Large intestine (tissue), 3 donors: ENCODE measurements at regions not wholly inside any gene's neighbourhood (a gene's known extent, or its start where the extent isn't known, plus 50 kb on each side); places are given as distances from the start of the nearest gene placed in this dataset.
A peak's percentile ranks its signal among the peaks of the same experiment; 100 is the strongest.

ENCODE experiments used
- DNase-seq, 2 donors: peaks; one replicate each; pipeline versions ENCODE4 v3.0.0 to v3.0.0-alpha.2; 2013
- H3K27ac ChIP-seq: one replicate; pipeline ENCODE4 v1.5.1; 2013; ENCODE audit warnings: low read length
- H3K27me3 ChIP-seq: 2 replicates; pipeline ENCODE4 v1.6.1; 2013; ENCODE audit warnings: low read length; ENCODE audit not compliant: control insufficient read depth, insufficient read depth
- H3K36me3 ChIP-seq: 2 replicates; pipeline ENCODE4 v1.6.1; 2013; ENCODE audit warnings: low read length; ENCODE audit not compliant: control insufficient read depth, insufficient read depth
- H3K4me1 ChIP-seq: one replicate; pipeline ENCODE4 v1.6.1; 2013; ENCODE audit warnings: low read length; ENCODE audit not compliant: control insufficient read depth, insufficient read depth
- H3K4me3 ChIP-seq: one replicate; pipeline ENCODE4 v1.5.1; 2013; ENCODE audit warnings: low read length
- H3K9me3 ChIP-seq: one replicate; pipeline ENCODE4 v1.6.1; 2013; ENCODE audit warnings: mild to moderate bottlenecking, low read depth, low read length, moderate library complexity; ENCODE audit not compliant: control insufficient read depth
- WGBS: methylation state at CpG from one replicate; pipeline ENCODE4 v1.1.5; 2013; ENCODE audit warnings: low lambda C conversion rate; ENCODE audit not compliant: insufficient coverage; 5-methylcytosine and 5-hydroxymethylcytosine counted together

GRCh38 chr11:127506647-127507046, 506.1 kb upstream of the KIRREL3 start:
- Histone ChIP-seq H3K27me3 (no peaks in the 10 kb centered on the region), H3K9me3 (no peaks in the 10 kb centered on the region), H3K4me3 (no peak overlapping the region), H3K4me1 (peaks cover 8% of the 10 kb centered on the region), H3K27ac (no peak overlapping the region), H3K36me3 (no peaks in the 10 kb centered on the region)
- DNase-seq = no peak

- no peaks in the 10 kb centered on the region for H3K27me3 ChIP-seq
- peak; percentile 26 to 71 for DNase-seq
Measured at GRCh38 chr11:127506126-127506525, 505.6 kb upstream of the KIRREL3 start.

GRCh38 chr11:127496165-127496564, 495.6 kb upstream of the KIRREL3 start:
- DNase-seq = no peak

More at GRCh38 chr11:127506126-127506525, 505.6 kb upstream of the KIRREL3 start:
- Histone ChIP-seq H3K27ac (no peak overlapping the region), H3K36me3 (no peaks in the 10 kb centered on the region), H3K9me3 (no peaks in the 10 kb centered on the region), H3K4me1 (peaks cover 8% of the 10 kb centered on the region), H3K4me3 (no peak overlapping the region)
- 0% methylated on average over 1 of the region's 2 CpGs for WGBS

GRCh38 chr11:127493330-127494022, 492.9 kb upstream of the KIRREL3 start:
- H3K27me3 ChIP-seq = no peaks in the 10 kb centered on the region
- H3K4me1 ChIP-seq = no peaks in the 10 kb centered on the region
- no peak overlapping the region for H3K4me3 ChIP-seq
- no peak for DNase-seq
- no peaks in the 10 kb centered on the region for H3K36me3 ChIP-seq
- peaks cover 7% of the 10 kb centered on the region for H3K9me3 ChIP-seq
- no peak overlapping the region for H3K27ac ChIP-seq
- 69% methylated on average over 2 of the region's 9 CpGs for WGBS

More at GRCh38 chr11:127496165-127496564, 495.6 kb upstream of the KIRREL3 start:
- H3K27me3 ChIP-seq = no peaks in the 10 kb centered on the region
- H3K36me3 ChIP-seq = no peaks in the 10 kb centered on the region
- no peak overlapping the region for H3K27ac ChIP-seq
- no peaks in the 10 kb centered on the region for H3K4me1 ChIP-seq
- whole genome bisulfite sequencing = 17% methylated on average over 1 of the region's 7 CpGs
- H3K4me3 ChIP-seq = no peak overlapping the region
- peaks cover 5% of the 10 kb centered on the region for H3K9me3 ChIP-seq

GRCh38 chr11:127492029-127492428, 491.5 kb upstream of the KIRREL3 start:
- Histone ChIP-seq H3K4me3 (no peak overlapping the region), H3K27ac (no peak overlapping the region), H3K9me3 (peaks cover 7% of the 10 kb centered on the region), H3K36me3 (no peaks in the 10 kb centered on the region), H3K27me3 (no peaks in the 10 kb centered on the region), H3K4me1 (no peaks in the 10 kb centered on the region)
- WGBS = no CpG with 5 or more reads among the region's 2 CpGs
- no peak for DNase-seq

- Histone ChIP-seq H3K4me1 (no peaks in the 10 kb centered on the region), H3K36me3 (no peaks in the 10 kb centered on the region), H3K27ac (no peak overlapping the region), H3K9me3 (peaks cover 7% of the 10 kb centered on the region), H3K4me3 (no peak overlapping the region), H3K27me3 (no peaks in the 10 kb centered on the region)
- DNase-seq = no peak
- WGBS = 58% methylated on average over 2 of the region's 2 CpGs
Measured at GRCh38 chr11:127491589-127491988, 491.0 kb upstream of the KIRREL3 start.

GRCh38 chr11:127490896-127491295, 490.3 kb upstream of the KIRREL3 start:
- no peaks in the 10 kb centered on the region for H3K36me3 ChIP-seq
- H3K27me3 ChIP-seq = no peaks in the 10 kb centered on the region
- no peak overlapping the region for H3K4me3 ChIP-seq
- peaks cover 7% of the 10 kb centered on the region for H3K9me3 ChIP-seq
- H3K4me1 ChIP-seq = no peaks in the 10 kb centered on the region
- no peak for DNase-seq
- no CpG with 5 or more reads among the region's 2 CpGs for WGBS
- H3K27ac ChIP-seq = no peak overlapping the region

- H3K4me3 ChIP-seq = no peak overlapping the region
- 100% methylated on average over 1 of the region's 2 CpGs for WGBS
- no peak overlapping the region for H3K27ac ChIP-seq
- no peaks in the 10 kb centered on the region for H3K36me3 ChIP-seq
- no peaks in the 10 kb centered on the region for H3K27me3 ChIP-seq
- peaks cover under 1% of the 10 kb centered on the region for H3K9me3 ChIP-seq
- DNase-seq = no peak
- H3K4me1 ChIP-seq = no peaks in the 10 kb centered on the region
Measured at GRCh38 chr11:127485541-127485940, 485.0 kb upstream of the KIRREL3 start.

GRCh38 chr11:127481391-127481790, 480.8 kb upstream of the KIRREL3 start:
- no peak overlapping the region for H3K4me3 ChIP-seq
- no CpG with 5 or more reads among the region's 1 CpG for WGBS

GRCh38 chr11:127478826-127479225, 478.3 kb upstream of the KIRREL3 start:
- H3K27me3 ChIP-seq = no peaks in the 10 kb centered on the region
- WGBS = 0% methylated on average over 1 of the region's 2 CpGs
- peak; percentile 22 to 71 for DNase-seq

More at GRCh38 chr11:127481391-127481790, 480.8 kb upstream of the KIRREL3 start:
- H3K4me1 ChIP-seq = peaks cover 7% of the 10 kb centered on the region
- H3K9me3 ChIP-seq = no peaks in the 10 kb centered on the region
- no peak for DNase-seq
- H3K36me3 ChIP-seq = no peaks in the 10 kb centered on the region
- no peak overlapping the region for H3K27ac ChIP-seq
- H3K27me3 ChIP-seq = no peaks in the 10 kb centered on the region

GRCh38 chr11:127474766-127475165, 474.2 kb upstream of the KIRREL3 start:
- H3K27ac ChIP-seq = no peak overlapping the region

More at GRCh38 chr11:127478826-127479225, 478.3 kb upstream of the KIRREL3 start:
- peaks cover 7% of the 10 kb centered on the region for H3K4me1 ChIP-seq
- no peaks in the 10 kb centered on the region for H3K9me3 ChIP-seq
- H3K27ac ChIP-seq = peak overlapping the region; percentile 50
- no peak overlapping the region for H3K4me3 ChIP-seq
- H3K36me3 ChIP-seq = no peaks in the 10 kb centered on the region

More at GRCh38 chr11:127474766-127475165, 474.2 kb upstream of the KIRREL3 start:
- Histone ChIP-seq H3K27me3 (no peaks in the 10 kb centered on the region), H3K4me3 (no peak overlapping the region), H3K4me1 (peaks cover 7% of the 10 kb centered on the region), H3K36me3 (no peaks in the 10 kb centered on the region), H3K9me3 (no peaks in the 10 kb centered on the region)
- WGBS = no CpG with 5 or more reads among the region's 1 CpG
- DNase-seq = no peak
